ENCODE measurements at regions not wholly inside any gene's neighbourhood (a gene's known extent, or its start where the extent isn't known, plus 50 kb on each side); places are given as distances from the start of the nearest gene placed in this dataset.
"Not testable (repeated sequence)": the region's sequence is repeated elsewhere in the genome, so short reads cannot be mapped to it uniquely, and the experiment has no call there.

DNA sequence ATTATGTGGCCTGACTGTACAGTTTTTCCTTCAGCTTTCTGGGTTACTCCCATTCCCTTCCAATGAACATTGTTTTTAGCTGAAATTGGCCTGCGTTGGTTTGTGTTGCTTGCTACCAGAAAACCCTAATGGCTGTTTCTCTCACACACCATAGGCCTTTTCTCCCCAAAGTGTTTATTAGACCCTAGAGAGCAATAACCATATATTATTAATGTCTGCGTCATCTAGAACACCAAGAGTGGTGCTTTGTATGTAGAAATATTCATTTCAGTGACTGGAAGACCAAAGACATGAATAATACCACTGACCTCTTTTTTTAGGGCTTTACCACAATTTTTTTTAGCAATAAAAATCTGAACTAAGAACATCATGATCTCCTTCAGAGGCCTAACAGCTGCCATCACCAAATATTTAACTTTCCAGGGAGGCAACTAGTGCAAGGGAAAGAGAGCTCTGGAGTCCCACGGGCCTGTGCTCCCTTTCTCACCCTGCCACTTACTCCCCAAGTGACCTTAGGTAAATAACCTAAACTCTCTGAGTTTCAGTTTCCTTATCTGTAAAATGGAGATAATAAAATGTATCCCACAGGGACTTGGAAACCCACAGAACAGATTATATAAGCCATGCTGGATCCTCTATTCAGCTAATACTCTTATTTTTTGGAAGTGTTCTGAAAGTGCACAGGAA is 201.9 kb upstream of the ISL1 start:
- no peak for DNase-seq
- Histone ChIP-seq H3K36me3 (no peaks in the 10 kb centered on the region), H3K27me3 (no peaks in the 10 kb centered on the region), H3K9me3 (no peaks in the 10 kb centered on the region), H3K4me3 (no peak overlapping the region)

- DNase-seq: no peak
- Histone ChIP-seq H3K4me3 (no peak overlapping the region), H3K27me3 (no peaks in the 10 kb centered on the region), H3K36me3 (no peaks in the 10 kb centered on the region), H3K9me3 (no peaks in the 10 kb centered on the region)
These were observed 197.4 kb upstream of the ISL1 start for GRCh38 chr5:51185850-51186329.

DNA sequence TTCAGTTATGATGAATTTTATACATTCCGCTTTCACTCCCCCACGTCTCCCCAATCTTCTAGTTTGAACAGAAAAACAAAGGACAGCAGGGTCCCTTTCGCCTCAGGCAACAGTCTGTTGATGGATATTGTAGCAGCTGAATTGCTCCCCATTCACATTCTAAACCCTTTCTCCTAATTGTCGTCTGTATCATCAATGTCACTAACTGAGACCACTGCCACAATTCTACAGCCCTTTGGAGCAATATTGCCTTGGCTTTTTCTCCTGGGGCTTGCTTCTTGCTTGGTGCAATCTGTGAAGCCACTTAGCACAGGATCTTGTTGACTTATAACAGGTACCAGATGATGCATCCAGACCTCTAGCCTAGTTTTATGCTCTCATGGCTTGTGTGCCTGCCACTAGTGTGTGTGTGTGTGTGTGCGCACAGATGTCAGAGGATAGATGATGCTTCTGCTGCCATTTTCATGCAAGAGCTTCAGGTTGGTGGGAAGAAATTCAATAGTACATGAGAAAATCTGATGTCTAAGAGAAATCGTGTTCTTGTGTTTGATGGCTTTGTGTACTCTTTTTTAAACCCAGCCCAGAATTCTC is 195.2 kb upstream of the ISL1 start:
- Histone ChIP-seq H3K27me3 (no peaks in the 10 kb centered on the region), H3K4me3 (no peak overlapping the region), H3K36me3 (no peaks in the 10 kb centered on the region), H3K9me3 (no peaks in the 10 kb centered on the region)
- DNase-seq: no peak

DNA sequence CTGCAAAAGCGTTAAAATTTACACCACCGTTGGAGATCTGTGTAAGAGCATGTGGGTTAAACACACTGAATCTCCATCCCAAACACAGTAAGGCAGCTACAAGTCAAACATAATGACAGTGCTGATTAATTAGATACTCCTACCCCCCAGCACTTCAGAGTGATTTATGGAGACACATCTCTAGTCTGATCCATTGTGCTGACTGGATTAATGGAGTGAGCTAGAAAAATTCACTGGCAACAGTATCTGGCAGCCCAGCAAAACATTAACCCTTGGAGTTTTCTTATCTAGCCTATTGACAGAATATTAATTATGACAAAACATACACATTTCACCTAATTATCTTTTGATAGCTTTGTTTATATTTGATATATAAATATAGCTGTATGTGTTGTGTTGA is 188.6 kb upstream of the ISL1 start:
- Histone ChIP-seq H3K4me3 (no peak overlapping the region), H3K27me3 (no peaks in the 10 kb centered on the region), H3K9me3 (no peaks in the 10 kb centered on the region), H3K36me3 (no peaks in the 10 kb centered on the region)
- DNase-seq: no peak

GRCh38 chr5:51201024-51201423 is 182.2 kb upstream of the ISL1 start:
- DNase-seq: no peak
- no peaks in the 10 kb centered on the region for H3K36me3 ChIP-seq

GRCh38 chr5:51201708-51202107 is 181.5 kb upstream of the ISL1 start:
- Histone ChIP-seq H3K36me3 (no peaks in the 10 kb centered on the region), H3K4me3 (no peak overlapping the region), H3K9me3 (no peaks in the 10 kb centered on the region), H3K27me3 (no peaks in the 10 kb centered on the region)
- no peak for DNase-seq

More at GRCh38 chr5:51201024-51201423, 182.2 kb upstream of the ISL1 start:
- Histone ChIP-seq H3K4me3 (no peak overlapping the region), H3K27me3 (no peaks in the 10 kb centered on the region), H3K9me3 (no peaks in the 10 kb centered on the region)

DNA sequence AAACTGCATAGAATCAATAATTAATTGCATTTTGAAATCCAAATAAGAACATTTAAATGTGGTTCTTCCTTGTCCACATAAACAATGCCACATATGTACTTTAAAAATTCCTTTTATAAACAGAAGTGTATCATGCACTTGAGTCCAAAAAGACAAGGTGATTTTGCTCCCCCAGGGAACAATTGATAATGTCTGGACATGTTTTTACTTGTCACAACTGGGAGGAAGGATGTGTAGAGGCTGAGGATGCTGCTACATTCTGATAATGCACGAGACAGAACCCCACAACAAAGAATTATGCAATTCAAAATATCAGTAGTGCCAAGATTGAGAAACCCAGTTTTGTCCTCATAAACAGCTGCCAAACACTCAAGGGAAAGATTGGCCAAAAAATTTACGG is 181.1 kb upstream of the ISL1 start:
- DNase-seq: no peak
- Histone ChIP-seq H3K36me3 (no peaks in the 10 kb centered on the region), H3K27me3 (no peaks in the 10 kb centered on the region)

GRCh38 chr5:51203598-51203997 is 179.7 kb upstream of the ISL1 start:
- H3K9me3 ChIP-seq: no peaks in the 10 kb centered on the region
- H3K36me3 ChIP-seq: no peaks in the 10 kb centered on the region
- H3K4me3 ChIP-seq: no peak overlapping the region
- H3K27me3 ChIP-seq: no peaks in the 10 kb centered on the region
- DNase-seq: no peak

More for the DNA sequence above, 181.1 kb upstream of the ISL1 start:
- no peak overlapping the region for H3K4me3 ChIP-seq
- H3K9me3 ChIP-seq: no peaks in the 10 kb centered on the region

DNA sequence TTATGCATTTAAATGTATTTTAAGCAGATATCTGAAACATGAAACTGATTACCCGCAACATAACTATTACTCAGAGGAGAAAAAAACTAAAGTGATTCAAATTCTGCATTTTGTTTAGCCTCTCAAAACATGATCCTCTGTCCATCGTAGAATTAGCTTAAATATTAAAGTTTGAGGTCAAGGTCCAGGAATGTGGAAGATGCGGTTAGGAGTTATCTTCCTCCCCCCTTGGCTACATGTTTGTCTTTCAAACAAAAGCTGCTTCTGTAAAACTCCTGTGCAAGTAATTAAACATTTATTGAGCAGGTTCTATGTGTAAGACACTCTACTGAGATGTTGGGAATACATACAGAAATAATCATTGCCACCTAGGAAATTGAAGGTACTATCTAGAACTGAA is 175.0 kb upstream of the ISL1 start:
- H3K9me3 ChIP-seq: no peaks in the 10 kb centered on the region
- no peak for DNase-seq
- no peaks in the 10 kb centered on the region for H3K36me3 ChIP-seq
- no peak overlapping the region for H3K4me3 ChIP-seq
- no peaks in the 10 kb centered on the region for H3K27me3 ChIP-seq

GRCh38 chr5:51214746-51215145 is 168.5 kb upstream of the ISL1 start:
- Histone ChIP-seq H3K9me3 (no peaks in the 10 kb centered on the region), H3K27me3 (no peaks in the 10 kb centered on the region), H3K4me3 (no peak overlapping the region), H3K36me3 (no peaks in the 10 kb centered on the region)
- no peak for DNase-seq

DNA sequence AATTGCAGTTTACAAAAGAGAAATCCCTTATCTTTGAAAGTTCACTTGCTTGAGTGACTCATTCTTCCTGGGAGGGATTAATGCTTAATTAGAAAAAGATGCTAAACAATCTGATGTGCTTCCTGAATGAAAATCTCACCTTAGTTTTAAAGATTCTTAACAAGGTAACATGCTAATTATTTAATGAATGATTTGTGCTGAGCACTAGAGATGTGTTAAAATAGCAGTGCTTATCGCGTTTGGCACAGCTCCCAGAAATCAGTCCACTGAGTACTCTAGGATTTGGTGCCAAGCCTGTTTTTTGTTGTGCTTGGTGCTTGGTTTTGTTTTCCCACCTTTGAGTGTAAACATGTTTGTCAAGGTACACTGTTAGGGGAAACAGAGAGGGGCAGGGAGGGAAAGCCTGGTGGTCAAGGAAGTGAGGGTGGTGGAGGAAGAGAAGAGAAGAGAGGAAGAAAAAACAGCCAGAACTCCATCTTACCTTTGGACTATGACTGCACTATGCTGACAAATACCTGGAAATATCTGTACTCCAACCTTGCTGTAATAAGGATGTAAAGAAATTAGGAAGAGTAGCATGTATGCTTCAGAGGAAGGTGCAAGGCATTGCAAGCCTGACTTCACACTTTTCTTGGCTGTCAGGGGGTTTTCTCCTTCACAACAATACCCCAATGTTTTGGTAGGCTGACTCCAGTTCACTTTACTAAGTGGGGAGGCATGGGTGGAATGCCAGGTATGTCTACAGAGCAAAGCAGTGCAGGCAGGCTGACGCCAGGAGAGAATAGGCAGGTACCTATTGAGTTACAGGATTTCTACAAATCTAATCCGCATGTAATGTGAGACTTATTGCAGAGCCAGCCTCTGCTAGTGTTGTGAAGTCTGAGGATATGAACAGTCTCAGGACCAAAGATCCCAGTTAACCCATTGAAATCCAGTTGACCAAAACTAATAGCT is 157.2 kb upstream of the ISL1 start:
- no peak for DNase-seq
- H3K36me3 ChIP-seq: no peaks in the 10 kb centered on the region

DNA sequence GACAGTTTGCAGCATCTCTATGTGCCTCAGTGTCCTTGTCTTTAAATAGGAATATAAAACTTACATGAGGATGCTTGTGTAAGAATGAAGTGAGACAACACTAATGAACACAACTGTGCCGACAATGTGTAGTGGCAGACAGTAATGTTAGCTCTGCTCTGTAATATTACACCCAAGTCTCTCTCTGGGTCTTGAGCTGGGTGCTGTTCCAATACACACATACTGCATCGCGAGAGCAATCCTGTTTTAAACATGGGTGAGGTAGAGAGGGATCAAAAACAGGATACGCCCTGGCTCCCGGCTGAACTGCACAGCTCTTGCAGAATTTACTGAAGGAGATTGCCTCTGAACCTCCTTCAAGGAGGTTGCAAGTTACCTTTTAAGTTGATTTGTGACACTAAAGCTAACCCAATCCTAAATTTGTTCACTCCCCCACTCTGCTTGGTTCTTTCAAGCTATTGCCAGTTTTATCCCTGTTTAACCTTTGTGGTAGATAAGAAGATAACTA is 155.2 kb upstream of the ISL1 start:
- Histone ChIP-seq H3K36me3 (no peaks in the 10 kb centered on the region), H3K27me3 (no peaks in the 10 kb centered on the region), H3K4me3 (no peak overlapping the region), H3K9me3 (no peaks in the 10 kb centered on the region)
- no peak for DNase-seq

More for the DNA sequence above, 157.2 kb upstream of the ISL1 start:
- H3K4me3 ChIP-seq: no peak overlapping the region
- no peaks in the 10 kb centered on the region for H3K27me3 ChIP-seq
- H3K9me3 ChIP-seq: no peaks in the 10 kb centered on the region

- Histone ChIP-seq H3K4me3 (no peak overlapping the region), H3K36me3 (no peaks in the 10 kb centered on the region), H3K27me3 (no peaks in the 10 kb centered on the region), H3K9me3 (no peaks in the 10 kb centered on the region)
- DNase-seq: no peak
These were observed 152.9 kb upstream of the ISL1 start for GRCh38 chr5:51230336-51230735.

- H3K4me3 ChIP-seq: no peak overlapping the region
- DNase-seq: peak; percentile 1
These were observed 140.8 kb upstream of the ISL1 start for GRCh38 chr5:51242456-51242855.

DNA sequence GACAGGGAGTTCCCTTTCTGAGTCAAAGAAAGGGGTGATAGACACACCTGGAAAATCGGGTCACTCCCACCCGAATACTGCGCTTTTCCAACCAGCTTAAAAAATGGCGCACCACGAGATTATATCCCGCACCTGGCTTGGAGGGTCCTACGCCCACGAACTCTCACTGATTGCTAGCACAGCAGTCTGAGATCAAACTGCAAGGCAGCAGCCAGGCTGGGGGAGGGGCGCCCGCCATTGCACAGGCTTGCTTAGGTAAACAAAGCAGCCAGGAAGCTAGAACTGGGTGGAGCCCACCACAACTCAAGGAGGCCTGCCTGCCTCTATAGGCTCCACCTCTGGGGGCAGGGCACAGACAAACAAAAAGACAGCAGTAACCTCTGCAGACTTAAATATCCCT is 132.3 kb upstream of the ISL1 start:
- H3K4me3 ChIP-seq, H3K36me3 ChIP-seq, H3K9me3 ChIP-seq, H3K27me3 ChIP-seq, DNase-seq: not testable (repeated sequence)

More at GRCh38 chr5:51242456-51242855, 140.8 kb upstream of the ISL1 start:
- Histone ChIP-seq H3K36me3 (no peaks in the 10 kb centered on the region), H3K9me3 (no peaks in the 10 kb centered on the region), H3K27me3 (no peaks in the 10 kb centered on the region)

GRCh38 chr5:51271261-51271660 is 112.0 kb upstream of the ISL1 start:
- H3K36me3 ChIP-seq: no peaks in the 10 kb centered on the region
- H3K9me3 ChIP-seq: no peaks in the 10 kb centered on the region
- H3K4me3 ChIP-seq: no peak overlapping the region
- no peak for DNase-seq
- H3K27me3 ChIP-seq: no peaks in the 10 kb centered on the region

DNA sequence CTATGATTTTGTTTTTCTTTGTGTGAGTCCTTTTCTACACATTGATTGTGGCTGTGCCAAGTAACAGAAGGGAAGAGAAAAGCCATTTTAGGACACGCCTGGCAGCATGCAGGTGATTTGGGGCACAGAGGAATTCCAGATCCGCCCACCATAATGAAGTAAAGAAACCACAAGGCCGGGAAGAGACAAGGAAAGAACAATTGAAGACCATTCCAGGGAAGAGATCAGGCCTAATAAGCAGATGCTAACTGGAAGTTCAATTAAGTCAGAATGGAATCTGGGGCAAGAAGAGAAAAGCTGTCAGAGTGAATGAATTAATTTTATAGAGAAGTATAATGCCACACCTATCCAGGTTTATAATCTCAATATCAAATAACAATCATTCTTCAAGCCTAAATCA is 110.2 kb upstream of the ISL1 start:
- DNase-seq: no peak
- Histone ChIP-seq H3K27me3 (no peaks in the 10 kb centered on the region), H3K36me3 (no peaks in the 10 kb centered on the region), H3K9me3 (no peaks in the 10 kb centered on the region), H3K4me3 (no peak overlapping the region)
